HepG2 (cell line): ENCODE measurements at regions not wholly inside any gene's neighbourhood (a gene's known extent, or its start where the extent isn't known, plus 50 kb on each side); places are given as distances from the start of the nearest gene placed in this dataset.

Source experiments
- ATAC-seq: fragments of 200-7000 bp; cut with Tn5 transposase; 3 replicates; pipeline ENCODE4 v1.9.1; 2020; ENCODE audit warnings: mild to moderate bottlenecking, moderate library complexity
- BruUV-seq: library from RNA; stranded (reverse); fragments of 400-500 nt; replicated peaks from 2 replicates; lab custom pipeline; 2021; lab: Mats Ljungman, UMichigan
- CTCF ChIA-PET: fragments of 300-600 bp; formaldehyde crosslinking; extraction: SDS; loops from one replicate; lab custom pipeline; 2021; ENCODE audit warnings: low total read pairs, inconsistent platforms, low intra/inter-chr PET ratio; lab: Yijun Ruan, JAX
- POLR2A ChIA-PET: fragments of 350-600 bp; sonication (Branson Sonifier 250); formaldehyde crosslinking; loops from one replicate; lab custom pipeline; 2020; ENCODE audit warnings: antibody characterized with exemption, inconsistent platforms; lab: Yijun Ruan, JAX
- DNase-seq: peaks from one replicate; pipeline ENCODE4 v3.0.0-alpha.2; 2015; ENCODE audit warnings: low spot score
- FAIRE-seq: peaks from 3 replicates; lab custom pipeline; 2011; peaks lifted over from hg19 to GRCh38; lab: Jason Lieb, UNC
- H2AFZ ChIP-seq: one replicate; pipeline ENCODE4 v1.6.1; 2011; ENCODE audit warnings: low read length, inconsistent platforms
- H3K27ac ChIP-seq: fragments of 300-600 bp; 3 replicates; pipeline ENCODE4 v1.8.0; 2011; ENCODE audit warnings: mixed run types, mild to moderate bottlenecking, mixed read lengths, low read length, inconsistent platforms; ENCODE audit not compliant: insufficient read depth; ENCODE audit errors: extremely low read length
- H3K27me3 ChIP-seq, 2 experiments: fragments of 200-600 bp in 1 of 2; 2 replicates in 1 of 2; 3 replicates in 1 of 2; pipeline versions ENCODE4 v1.6.0 to v1.8.0; 2011; ENCODE audit warnings: low read length in 2 of 2, mild to moderate bottlenecking in 2 of 2, moderate library complexity in 2 of 2, inconsistent platforms in 1 of 2; ENCODE audit not compliant: insufficient read depth in 2 of 2, control insufficient read depth in 1 of 2
- H3K36me3 ChIP-seq, 2 experiments: fragments of 200-600 bp in 1 of 2; replicated peaks in 1 of 2; 2 replicates in 1 of 2; 3 replicates in 1 of 2; pipeline versions ENCODE4 v1.5.1 to v1.8.0; 2011; ENCODE audit warnings: low read length in 2 of 2, inconsistent platforms in 1 of 2; ENCODE audit not compliant: insufficient read depth in 2 of 2, control insufficient read depth in 1 of 2
- H3K4me1 ChIP-seq: 2 replicates; pipeline ENCODE4 v1.5.1; 2012; ENCODE audit warnings: low read length, inconsistent platforms; ENCODE audit not compliant: insufficient read depth
- H3K4me2 ChIP-seq: 2 replicates; pipeline ENCODE4 v1.6.0; 2011; ENCODE audit warnings: low read depth, low read length, inconsistent platforms
- H3K4me3 ChIP-seq, 3 experiments: fragments of 200-600 bp in 1 of 3; sonication (generic), shearing (Covaris generic) in 1 of 3; replicated peaks in 1 of 3; 2 replicates each; pipeline ENCODE4 v1.5.1; 2011 to 2016; ENCODE audit warnings: low read length in 3 of 3, inconsistent platforms in 2 of 3, low read depth in 2 of 3, mild to moderate bottlenecking in 2 of 3, control low read depth in 1 of 3, mixed read lengths in 1 of 3; ENCODE audit not compliant: insufficient read depth in 1 of 3
- H3K79me2 ChIP-seq: one replicate; pipeline ENCODE4 v1.6.1; 2011; ENCODE audit warnings: low read length, inconsistent platforms; ENCODE audit not compliant: insufficient read depth
- H3K9ac ChIP-seq: 2 replicates; pipeline ENCODE4 v1.6.0; 2011; ENCODE audit warnings: mild to moderate bottlenecking, low read depth, low read length, inconsistent platforms; ENCODE audit not compliant: insufficient read depth
- H3K9me3 ChIP-seq: 2 replicates; pipeline ENCODE4 v1.5.1; 2012; ENCODE audit warnings: mild to moderate bottlenecking, low read length
- H4K20me1 ChIP-seq: 2 replicates; pipeline ENCODE4 v1.6.0; 2011; ENCODE audit warnings: inconsistent platforms, mild to moderate bottlenecking, low read length, moderate library complexity; ENCODE audit not compliant: insufficient read depth
- CC2D1A ChIP-seq: sonication (generic); formaldehyde crosslinking; IDR thresholded peaks from 2 replicates; pipeline ENCODE4 v1.8.1; 2023; ENCODE audit warnings: mild to moderate bottlenecking, missing genetic modification reagents
- CTCF ChIP-seq: sonication (generic); formaldehyde crosslinking; IDR thresholded peaks from 2 replicates; pipeline ENCODE4 v1.5.0; 2020; ENCODE audit warnings: mild to moderate bottlenecking, missing genetic modification reagents, moderate library complexity
- FOXA1 ChIP-seq, 2 experiments: fragments of 450-650 bp in 1 of 2; sonication (generic) in 1 of 2; formaldehyde crosslinking in 1 of 2; IDR thresholded peaks; 2 replicates each; pipeline versions ENCODE4 v1.4.0 to v1.6.1; 2016 to 2020; ENCODE audit warnings: missing genetic modification reagents in 1 of 2
- HMGXB4 ChIP-seq, 2 experiments: sonication (generic) in 1 of 2; formaldehyde crosslinking in 1 of 2; IDR thresholded peaks; 2 replicates each; pipeline versions ENCODE4 v1.4.0 to v1.6.1; 2018 to 2020; ENCODE audit warnings: missing genetic modification reagents in 2 of 2, borderline replicate concordance in 1 of 2, low read depth in 1 of 2, mild to moderate bottlenecking in 1 of 2, missing biosample characterization in 1 of 2
- MIER2 ChIP-seq: IDR thresholded peaks from 2 replicates; pipeline ENCODE4 v1.6.1; 2016; ENCODE audit warnings: missing biosample characterization, missing genetic modification reagents
- NR0B2 ChIP-seq: sonication (generic); formaldehyde crosslinking; IDR thresholded peaks from 2 replicates; pipeline ENCODE4 v1.4.0; 2020; ENCODE audit warnings: mild to moderate bottlenecking, missing genetic modification reagents
- PAX8 ChIP-seq: sonication (generic); formaldehyde crosslinking; IDR thresholded peaks from 2 replicates; pipeline ENCODE4 v1.8.0; 2022; ENCODE audit warnings: mild to moderate bottlenecking, missing genetic modification reagents, borderline replicate concordance
- PLSCR1 ChIP-seq: sonication (generic); formaldehyde crosslinking; IDR thresholded peaks from 2 replicates; pipeline ENCODE4 v1.5.0; 2020; ENCODE audit warnings: missing genetic modification reagents, mild to moderate bottlenecking, borderline replicate concordance
- SALL1 ChIP-seq: sonication (generic); formaldehyde crosslinking; IDR thresholded peaks from 2 replicates; pipeline ENCODE4 v1.8.0; 2022; ENCODE audit warnings: mild to moderate bottlenecking, missing genetic modification reagents
- STAG1 ChIP-seq: sonication (generic); formaldehyde crosslinking; IDR thresholded peaks from 2 replicates; pipeline ENCODE4 v1.4.0; 2020; ENCODE audit warnings: missing genetic modification reagents
- ZBTB14 ChIP-seq: sonication (generic); formaldehyde crosslinking; IDR thresholded peaks from 2 replicates; pipeline ENCODE4 v1.4.0; 2020; ENCODE audit warnings: missing genetic modification reagents
- ZBTB4 ChIP-seq: sonication (generic); formaldehyde crosslinking; IDR thresholded peaks from 2 replicates; pipeline ENCODE4 v1.4.0; 2020; ENCODE audit warnings: missing genetic modification reagents, mild to moderate bottlenecking, borderline replicate concordance
- ZNF660 ChIP-seq: sonication (generic); formaldehyde crosslinking; IDR thresholded peaks from 2 replicates; pipeline ENCODE4 v1.5.1; 2020; ENCODE audit warnings: mild to moderate bottlenecking, low read depth, missing genetic modification reagents, borderline replicate concordance
- WGBS: methylation state at CpG from one replicate; pipeline ENCODE4 v1.1.6; 2017; ENCODE audit warnings: low lambda C conversion rate; 5-methylcytosine and 5-hydroxymethylcytosine counted together
- in situ Hi-C: cut with HindIII; loops from 2 replicates; pipeline ENCODE4 v1.10.0; 2017; ENCODE audit warnings: low pct_unique_long_range_greater_than_20kb; ENCODE audit not compliant: extremely low pct_ligation_motif_present
- intact Hi-C: fragments of 100-400 bp; cut with micrococcal nuclease; formaldehyde crosslinking; loops from one replicate; pipeline ENCODE4 v1.10.0; 2022; ENCODE audit not compliant: unreplicated experiment

- BruUV-seq = no TSS peak
- 5% methylated on average over 15 of the region's 17 CpGs for WGBS
- Histone ChIP-seq H3K4me2 (peak overlapping the region; percentile 29; the same call in 1 of the 2 replicates), H3K27me3 (no peaks in the 10 kb centered on the region), H3K4me3 (no peak overlapping the region), H3K9ac (no peak overlapping the region), H3K9me3 (no peaks in the 10 kb centered on the region), H2AFZ (no peak overlapping the region), H4K20me1 (no peaks in the 10 kb centered on the region), H3K4me1 (peaks cover 8% of the 10 kb centered on the region; the same call in 1 of the 2 replicates), H3K79me2 (no peaks in the 10 kb centered on the region), H3K27ac (no peak overlapping the region), H3K36me3 (no peaks in the 10 kb centered on the region)
- intact Hi-C loops = loop anchor here (1.0 kb wide), 2 partner anchors 317 to 374 kb away; no protein-coding TSS in a partner anchor
- ChIA-PET CTCF (interaction anchor here (1.0 to 2.4 kb wide), 4 partner anchors 317 to 516 kb away, joined by 4 to 25 read pairs (median 13); no protein-coding TSS in a partner anchor), POLR2A (no interaction called here)
- DNase-seq = peak; percentile 57
- in situ Hi-C loops = loop anchor here (5.0 kb wide), 2 partner anchors 318 to 378 kb away; no protein-coding TSS in a partner anchor
- peak; percentile 98 for ATAC-seq
- FAIRE-seq = peak; percentile 68
- TF ChIP-seq SALL1 (peak; percentile 40; the same call in 1 of the 2 replicates), ZNF660 (CRISPR knock-in tag) (no peak), NR0B2 (CRISPR knock-in tag) (no peak), PLSCR1 (no peak), ZBTB4 (CRISPR knock-in tag) (no peak), HMGXB4 (CRISPR knock-in tag; IDR thresholded peaks at IDR 0.05; ENCODE audit: borderline replicate concordance in 1 of 2, low read depth in 1 of 2) (peak in 1 of 2 experiments; percentile 43; a peak in 1 of 4 replicates), STAG1 (CRISPR knock-in tag) (peak; percentile 91), FOXA1 (IDR thresholded peaks at IDR 0.05) (no peak), FOXA1 (CRISPR knock-in tag; IDR thresholded peaks at IDR 0.05) (no peak), CTCF (CRISPR knock-in tag) (peak; percentile 90), ZBTB14 (CRISPR knock-in tag) (no peak), MIER2 (CRISPR knock-in tag) (no peak), CC2D1A (no peak), PAX8 (CRISPR knock-in tag) (no peak)
Measured at GRCh38 chr5:174419540-174420132, 304.7 kb upstream of the MSX2 start.
